Nephron (organoid): ENCODE measurements at regions not wholly inside any gene's neighbourhood (a gene's known extent, or its start where the extent isn't known, plus 50 kb on each side); places are given as distances from the start of the nearest gene placed in this dataset.

ENCODE experiments used
- H3K27ac Mint-ChIP-seq, 3 experiments: 2 replicates each; pipeline ENCODE4 v1.8.0; 2020; ENCODE audit warnings: mixed read lengths in 3 of 3, mild to moderate bottlenecking in 2 of 3, moderate library complexity in 1 of 3
- H3K27me3 Mint-ChIP-seq: 2 replicates; pipeline ENCODE4 v1.8.0; 2021; ENCODE audit warnings: low read depth, mild to moderate bottlenecking, moderate library complexity, mixed read lengths
- H3K36me3 Mint-ChIP-seq: 2 replicates; pipeline ENCODE4 v1.8.0; 2020; ENCODE audit warnings: low read depth, mixed read lengths
- H3K4me1 Mint-ChIP-seq: 2 replicates; pipeline ENCODE4 v1.8.0; 2020; ENCODE audit warnings: mixed read lengths
- H3K4me3 Mint-ChIP-seq, 3 experiments: 2 replicates each; pipeline ENCODE4 v1.8.0; 2020; ENCODE audit warnings: mild to moderate bottlenecking in 3 of 3, mixed read lengths in 3 of 3, moderate library complexity in 2 of 3
- H3K9me3 Mint-ChIP-seq: 2 replicates; pipeline ENCODE4 v1.8.0; 2020; ENCODE audit warnings: mixed read lengths
- TF ChIP-seq, protein P1 (sequence below), 3 experiments: fragments of 200-600 bp; sonication (generic); IDR thresholded peaks; one replicate each; pipeline ENCODE4 v1.5.0; 2021; ENCODE audit warnings: antibody characterized with exemption in 3 of 3; ENCODE audit not compliant: unreplicated experiment in 3 of 3

DNA sequence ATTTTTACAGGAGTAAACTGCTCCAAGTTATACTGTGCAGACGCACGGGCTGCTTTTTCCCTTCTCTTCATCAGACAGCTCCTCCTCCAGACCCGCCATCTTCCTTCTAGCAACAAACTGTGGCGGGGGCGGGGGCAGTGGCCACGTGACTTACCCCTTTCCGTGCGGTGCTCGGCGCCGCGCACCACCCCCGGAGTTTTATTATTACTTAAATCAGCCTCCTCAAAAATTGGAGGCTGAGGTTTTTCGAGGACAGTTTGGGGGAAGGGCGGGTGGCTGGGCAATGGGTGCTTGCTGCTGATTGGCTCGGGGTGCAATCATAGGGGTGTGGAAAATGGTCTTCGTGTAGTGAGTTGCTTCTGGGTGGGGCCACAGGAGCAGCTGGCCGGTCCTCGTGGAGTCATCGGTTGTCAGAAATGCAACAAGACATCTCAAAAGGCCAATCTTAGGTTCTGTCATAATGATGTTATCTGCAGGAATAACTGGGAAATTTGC, 77.1 kb upstream of the MFGE8 start:
- Mint-ChIP-seq H3K9me3 (no peaks in the 10 kb centered on the region), H3K4me3 (no peak overlapping the region), H3K36me3 (no peaks in the 10 kb centered on the region), H3K4me1 (peaks cover 6% of the 10 kb centered on the region), H3K27me3 (peaks cover 13% of the 10 kb centered on the region), H3K27ac (no peak overlapping the region)
- TF ChIP-seq, protein P1, sequence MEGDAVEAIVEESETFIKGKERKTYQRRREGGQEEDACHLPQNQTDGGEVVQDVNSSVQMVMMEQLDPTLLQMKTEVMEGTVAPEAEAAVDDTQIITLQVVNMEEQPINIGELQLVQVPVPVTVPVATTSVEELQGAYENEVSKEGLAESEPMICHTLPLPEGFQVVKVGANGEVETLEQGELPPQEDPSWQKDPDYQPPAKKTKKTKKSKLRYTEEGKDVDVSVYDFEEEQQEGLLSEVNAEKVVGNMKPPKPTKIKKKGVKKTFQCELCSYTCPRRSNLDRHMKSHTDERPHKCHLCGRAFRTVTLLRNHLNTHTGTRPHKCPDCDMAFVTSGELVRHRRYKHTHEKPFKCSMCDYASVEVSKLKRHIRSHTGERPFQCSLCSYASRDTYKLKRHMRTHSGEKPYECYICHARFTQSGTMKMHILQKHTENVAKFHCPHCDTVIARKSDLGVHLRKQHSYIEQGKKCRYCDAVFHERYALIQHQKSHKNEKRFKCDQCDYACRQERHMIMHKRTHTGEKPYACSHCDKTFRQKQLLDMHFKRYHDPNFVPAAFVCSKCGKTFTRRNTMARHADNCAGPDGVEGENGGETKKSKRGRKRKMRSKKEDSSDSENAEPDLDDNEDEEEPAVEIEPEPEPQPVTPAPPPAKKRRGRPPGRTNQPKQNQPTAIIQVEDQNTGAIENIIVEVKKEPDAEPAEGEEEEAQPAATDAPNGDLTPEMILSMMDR (IDR thresholded peaks at IDR 0.05; ENCODE audit: unreplicated experiment in 3 of 3), result no peak

DNA sequence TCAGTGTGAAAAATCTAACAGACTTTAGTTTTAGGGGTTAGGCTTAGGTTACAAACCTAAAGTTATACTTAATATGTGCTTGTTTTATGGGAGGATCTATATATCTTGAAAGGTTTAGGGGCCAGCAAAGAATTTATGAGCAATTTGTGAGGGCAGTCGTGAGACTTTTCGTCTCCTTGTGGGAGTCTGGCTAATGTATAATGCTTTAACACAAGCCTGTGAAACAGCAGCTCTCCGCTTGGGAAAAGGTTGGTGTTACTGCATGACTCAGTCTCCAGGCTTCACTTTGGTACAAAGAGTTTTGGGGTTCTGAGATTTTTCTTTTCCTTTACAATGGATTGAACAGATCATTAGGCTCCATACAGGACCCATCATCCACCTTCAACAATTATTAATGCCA, 79.0 kb upstream of the MFGE8 start:
- Mint-ChIP-seq H3K4me3 (no peak overlapping the region), H3K27me3 (peaks cover 13% of the 10 kb centered on the region), H3K4me1 (peaks cover 6% of the 10 kb centered on the region), H3K36me3 (no peaks in the 10 kb centered on the region), H3K27ac (peak overlapping the region in 1 of 3 experiments; percentile 24), H3K9me3 (no peaks in the 10 kb centered on the region)
- TF ChIP-seq, protein P1 (IDR thresholded peaks at IDR 0.05; ENCODE audit: unreplicated experiment in 3 of 3), result no peak

DNA sequence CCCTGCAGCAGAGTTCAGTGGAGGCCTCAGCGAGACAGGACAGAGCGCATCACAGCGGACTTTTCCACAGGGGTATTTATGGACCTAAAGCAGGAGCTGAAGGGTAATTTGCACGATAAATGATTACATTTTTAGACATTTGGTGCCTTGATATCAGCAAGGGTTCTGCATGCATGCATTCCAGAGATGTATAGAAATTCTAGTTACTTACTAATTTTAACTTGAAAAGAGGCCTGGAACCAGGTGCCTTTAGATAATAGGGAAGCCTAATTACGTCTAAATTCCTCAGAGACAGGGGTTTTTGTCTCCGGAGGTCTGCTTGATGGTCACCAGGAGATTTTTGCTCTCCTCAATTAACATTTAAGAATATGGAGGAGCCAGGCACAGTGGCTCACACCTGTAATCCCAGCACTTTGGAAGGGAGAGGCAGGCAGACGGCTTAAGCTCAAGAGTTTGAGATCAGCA, 79.8 kb upstream of the MFGE8 start:
- TF ChIP-seq, protein P1 (IDR thresholded peaks at IDR 0.05; ENCODE audit: unreplicated experiment in 3 of 3), result no peak
- Mint-ChIP-seq H3K9me3 (no peaks in the 10 kb centered on the region), H3K4me1 (peaks cover 6% of the 10 kb centered on the region), H3K36me3 (no peaks in the 10 kb centered on the region), H3K27me3 (peaks cover 5% of the 10 kb centered on the region), H3K27ac (no peak overlapping the region), H3K4me3 (no peak overlapping the region)

DNA sequence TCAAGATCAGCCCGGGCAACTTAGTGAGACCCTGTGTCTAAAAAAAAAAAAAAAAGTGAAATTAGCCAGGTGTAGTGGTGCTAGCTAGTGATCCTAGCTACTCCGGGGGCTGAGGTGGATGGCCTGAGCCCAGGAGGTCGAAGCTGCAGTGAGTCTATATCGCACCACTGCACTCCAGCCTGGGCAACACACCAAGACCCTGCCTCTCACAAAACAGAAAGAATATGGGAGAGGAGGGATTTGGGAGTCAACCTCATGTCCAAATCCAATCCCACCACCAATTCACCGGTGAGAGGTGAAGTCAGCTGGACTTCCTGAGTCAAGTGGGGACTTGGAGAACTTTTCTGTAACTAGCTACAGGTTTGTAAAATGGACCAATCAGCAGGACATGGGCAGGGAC, 80.5 kb upstream of the MFGE8 start:
- TF ChIP-seq, protein P1 (IDR thresholded peaks at IDR 0.05; ENCODE audit: unreplicated experiment in 3 of 3), result no peak
- H3K36me3 Mint-ChIP-seq, result no peaks in the 10 kb centered on the region
- H3K9me3 Mint-ChIP-seq, result no peaks in the 10 kb centered on the region
- H3K4me1 Mint-ChIP-seq, result peaks cover 6% of the 10 kb centered on the region
- H3K27ac Mint-ChIP-seq, result no peak overlapping the region
- H3K4me3 Mint-ChIP-seq, result no peak overlapping the region
- H3K27me3 Mint-ChIP-seq, result peaks cover 5% of the 10 kb centered on the region

DNA sequence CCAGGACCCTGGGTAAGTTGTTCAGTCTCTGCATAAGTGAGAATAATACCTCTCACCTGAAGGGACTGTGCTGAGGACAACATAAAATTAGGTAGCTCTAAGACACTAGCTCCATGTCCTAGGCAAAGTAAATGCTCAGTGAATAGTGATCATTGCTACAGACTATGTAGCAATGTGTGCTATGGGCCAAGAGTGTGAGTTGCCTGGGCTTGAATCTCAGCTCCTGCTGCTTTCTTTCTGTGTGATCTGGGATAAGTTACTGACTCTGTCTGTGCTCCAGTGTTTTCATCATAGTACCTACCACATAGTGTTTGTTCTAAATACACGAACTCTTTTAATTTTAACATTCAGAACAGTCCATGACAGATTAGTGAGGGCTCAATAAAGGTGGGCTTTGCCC, 81.1 kb upstream of the MFGE8 start:
- TF ChIP-seq, protein P1 (IDR thresholded peaks at IDR 0.05; ENCODE audit: unreplicated experiment in 3 of 3), result no peak
- Mint-ChIP-seq H3K4me1 (peaks cover 6% of the 10 kb centered on the region), H3K36me3 (no peaks in the 10 kb centered on the region), H3K9me3 (no peaks in the 10 kb centered on the region), H3K27me3 (peaks cover 11% of the 10 kb centered on the region), H3K27ac (no peak overlapping the region), H3K4me3 (no peak overlapping the region)

DNA sequence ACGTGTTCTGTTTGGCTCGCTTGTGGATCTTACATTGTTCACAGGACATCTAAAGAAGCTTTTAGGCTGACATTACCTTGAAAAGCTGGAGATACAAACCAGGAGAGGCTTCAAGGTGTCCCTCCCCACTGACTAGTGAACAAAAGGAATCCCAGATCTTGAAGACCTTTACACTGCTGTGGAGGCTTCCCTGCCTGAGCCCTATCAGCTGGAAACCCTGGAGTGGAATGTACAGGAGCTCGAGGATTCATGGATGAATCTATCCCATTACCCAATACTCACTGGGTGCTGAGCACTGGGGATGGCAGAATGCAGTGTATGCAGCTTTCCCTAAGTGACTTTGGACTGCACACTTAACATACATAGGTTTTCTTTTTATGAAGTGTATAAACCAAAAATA, 82.3 kb upstream of the MFGE8 start:
- H3K9me3 Mint-ChIP-seq, result no peaks in the 10 kb centered on the region
- no peaks in the 10 kb centered on the region for H3K36me3 Mint-ChIP-seq
- TF ChIP-seq, protein P1 (IDR thresholded peaks at IDR 0.05; ENCODE audit: unreplicated experiment in 3 of 3), result no peak
- H3K4me3 Mint-ChIP-seq, result no peak overlapping the region
- H3K27ac Mint-ChIP-seq, result no peak overlapping the region
- H3K4me1 Mint-ChIP-seq, result peaks cover 6% of the 10 kb centered on the region
- peaks cover 5% of the 10 kb centered on the region for H3K27me3 Mint-ChIP-seq
